ENCODE measurements at regions not wholly inside any gene's neighbourhood (a gene's known extent, or its start where the extent isn't known, plus 50 kb on each side); places are given as distances from the start of the nearest gene placed in this dataset.
"Not testable (repeated sequence)": the region's sequence is repeated elsewhere in the genome, so short reads cannot be mapped to it uniquely, and the experiment has no call there.

DNA sequence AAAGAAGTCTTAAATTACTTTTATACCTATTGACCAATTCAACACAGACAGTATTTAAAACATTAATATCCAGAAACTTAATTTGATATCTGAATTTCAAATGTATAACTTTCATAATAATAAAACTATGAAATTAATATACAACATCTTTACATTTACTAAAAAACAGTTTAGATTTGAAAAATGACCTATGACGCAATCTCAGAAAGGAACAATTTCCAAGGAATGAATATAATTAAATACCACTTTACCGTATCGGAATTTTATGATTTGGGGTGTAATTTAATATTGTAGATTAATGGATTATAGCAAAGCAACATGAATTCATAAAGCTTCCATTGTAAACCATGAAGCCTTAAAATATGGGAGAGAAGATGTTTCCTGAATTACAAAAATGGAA is 321.5 kb upstream of the TRPM3 start:
- H3K79me2 ChIP-seq (ENCODE audit: insufficient read depth, low read length) = no peaks in the 10 kb centered on the region
- peaks cover 12% of the 10 kb centered on the region for H3K27me3 Mint-ChIP-seq (ENCODE audit: low read depth, unreplicated experiment)
- no peak overlapping the region for H3K4me3 ChIP-seq (ENCODE audit: insufficient read depth, low read depth, low read length)
- H3K4me1 ChIP-seq (ENCODE audit: insufficient read depth, low read length) = no peaks in the 10 kb centered on the region
- H3K9ac ChIP-seq (ENCODE audit: low read length) = no peak overlapping the region
- TF ChIP-seq, protein P1, sequence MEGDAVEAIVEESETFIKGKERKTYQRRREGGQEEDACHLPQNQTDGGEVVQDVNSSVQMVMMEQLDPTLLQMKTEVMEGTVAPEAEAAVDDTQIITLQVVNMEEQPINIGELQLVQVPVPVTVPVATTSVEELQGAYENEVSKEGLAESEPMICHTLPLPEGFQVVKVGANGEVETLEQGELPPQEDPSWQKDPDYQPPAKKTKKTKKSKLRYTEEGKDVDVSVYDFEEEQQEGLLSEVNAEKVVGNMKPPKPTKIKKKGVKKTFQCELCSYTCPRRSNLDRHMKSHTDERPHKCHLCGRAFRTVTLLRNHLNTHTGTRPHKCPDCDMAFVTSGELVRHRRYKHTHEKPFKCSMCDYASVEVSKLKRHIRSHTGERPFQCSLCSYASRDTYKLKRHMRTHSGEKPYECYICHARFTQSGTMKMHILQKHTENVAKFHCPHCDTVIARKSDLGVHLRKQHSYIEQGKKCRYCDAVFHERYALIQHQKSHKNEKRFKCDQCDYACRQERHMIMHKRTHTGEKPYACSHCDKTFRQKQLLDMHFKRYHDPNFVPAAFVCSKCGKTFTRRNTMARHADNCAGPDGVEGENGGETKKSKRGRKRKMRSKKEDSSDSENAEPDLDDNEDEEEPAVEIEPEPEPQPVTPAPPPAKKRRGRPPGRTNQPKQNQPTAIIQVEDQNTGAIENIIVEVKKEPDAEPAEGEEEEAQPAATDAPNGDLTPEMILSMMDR (IDR thresholded peaks at IDR 0.05; ENCODE audit: insufficient read depth, low read depth, low read length) = no peak
- TF ChIP-seq EZH2 (IDR thresholded peaks at IDR 0.05; ENCODE audit: insufficient read depth, low read length) = no peak
- H4K20me1 ChIP-seq (ENCODE audit: insufficient read depth, low read length) = no peaks in the 10 kb centered on the region
- H3K4me1 Mint-ChIP-seq (ENCODE audit: low read depth, unreplicated experiment) = no peaks in the 10 kb centered on the region
- no peak overlapping the region for H2AFZ ChIP-seq (ENCODE audit: low read depth, low read length)
- no peaks in the 10 kb centered on the region for H3K36me3 ChIP-seq (ENCODE audit: insufficient read depth, low read length)
- no peaks in the 10 kb centered on the region for H3K9me3 ChIP-seq (ENCODE audit: insufficient read depth, low read depth, low read length)
- no peaks in the 10 kb centered on the region for H3K36me3 Mint-ChIP-seq (ENCODE audit: low read depth, unreplicated experiment)
- DNase-seq (ENCODE audit: low read depth) = no peak
- H3K27ac ChIP-seq (ENCODE audit: low read depth, low read length) = no peak overlapping the region
- peak; percentile 47 for FAIRE-seq
- H3K4me2 ChIP-seq (ENCODE audit: low read length) = no peak overlapping the region
- no peak overlapping the region for H3K27ac Mint-ChIP-seq (ENCODE audit: unreplicated experiment)
- no peak overlapping the region for H3K4me3 Mint-ChIP-seq (ENCODE audit: unreplicated experiment)
- H3K9me3 Mint-ChIP-seq (ENCODE audit: unreplicated experiment) = no peaks in the 10 kb centered on the region
- peaks cover 5% of the 10 kb centered on the region for H3K27me3 ChIP-seq (ENCODE audit: insufficient read depth, low read length)

DNA sequence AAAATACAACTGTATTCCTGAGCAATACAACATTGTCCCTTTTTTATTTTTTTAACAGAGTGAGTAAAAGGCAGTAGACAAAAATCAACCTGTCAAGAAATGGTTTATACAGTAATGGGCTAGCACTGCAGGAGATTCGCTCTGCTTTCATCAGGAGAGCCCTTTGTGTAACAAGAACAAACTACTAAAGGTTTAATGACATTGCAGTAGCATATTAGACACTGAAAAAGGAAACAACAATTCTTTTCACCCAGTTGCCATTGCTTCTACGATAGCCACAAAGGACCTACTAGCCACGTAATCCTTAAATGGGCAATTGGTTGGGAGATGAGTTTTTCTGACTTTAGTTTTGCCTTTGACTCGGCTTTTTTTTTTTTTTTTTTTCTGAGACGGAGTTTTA is 319.8 kb upstream of the TRPM3 start:
- FAIRE-seq (no peak), DNase-seq (ENCODE audit: low read depth) (no peak)
- Mint-ChIP-seq H3K36me3 (ENCODE audit: low read depth, unreplicated experiment) (no peaks in the 10 kb centered on the region), H3K9me3 (ENCODE audit: unreplicated experiment) (no peaks in the 10 kb centered on the region), H3K27me3 (ENCODE audit: low read depth, unreplicated experiment) (peaks cover 7% of the 10 kb centered on the region), H3K27ac (ENCODE audit: unreplicated experiment) (no peak overlapping the region), H3K4me3 (ENCODE audit: unreplicated experiment) (no peak overlapping the region), H3K4me1 (ENCODE audit: low read depth, unreplicated experiment) (no peaks in the 10 kb centered on the region)
- Histone ChIP-seq H3K27me3 (ENCODE audit: insufficient read depth, low read length) (peaks cover 5% of the 10 kb centered on the region), H3K4me1 (ENCODE audit: insufficient read depth, low read length) (no peaks in the 10 kb centered on the region), H3K4me3 (ENCODE audit: insufficient read depth, low read depth, low read length) (no peak overlapping the region), H3K9me3 (ENCODE audit: insufficient read depth, low read depth, low read length) (no peaks in the 10 kb centered on the region), H4K20me1 (ENCODE audit: insufficient read depth, low read length) (no peaks in the 10 kb centered on the region), H3K4me2 (ENCODE audit: low read length) (no peak overlapping the region), H3K27ac (ENCODE audit: low read depth, low read length) (no peak overlapping the region), H2AFZ (ENCODE audit: low read depth, low read length) (no peak overlapping the region), H3K79me2 (ENCODE audit: insufficient read depth, low read length) (no peaks in the 10 kb centered on the region), H3K36me3 (ENCODE audit: insufficient read depth, low read length) (no peaks in the 10 kb centered on the region), H3K9ac (ENCODE audit: low read length) (no peak overlapping the region)
- TF ChIP-seq, protein P1 (IDR thresholded peaks at IDR 0.05; ENCODE audit: insufficient read depth, low read depth, low read length) = no peak
- no peak for TF ChIP-seq EZH2 (IDR thresholded peaks at IDR 0.05; ENCODE audit: insufficient read depth, low read length)

DNA sequence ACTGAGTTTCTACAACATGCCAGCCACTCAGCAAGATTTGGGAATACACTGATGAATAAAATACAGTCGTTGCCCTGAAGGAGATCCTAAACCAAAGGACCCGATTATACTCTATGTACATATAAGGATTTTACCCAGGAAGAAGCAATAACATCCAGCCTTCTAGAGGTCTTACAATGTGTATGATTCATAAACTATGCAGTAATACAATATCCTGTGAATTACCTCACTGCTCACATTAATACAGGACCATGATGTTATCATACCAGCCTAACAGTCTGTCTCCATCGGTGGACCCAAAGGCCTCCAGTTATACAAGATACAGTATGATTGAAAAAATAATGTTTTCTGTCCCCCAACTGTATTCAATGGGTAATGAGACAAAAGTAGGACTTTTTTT is 310.5 kb upstream of the TRPM3 start:
- H2AFZ ChIP-seq (ENCODE audit: low read depth, low read length) = no peak overlapping the region
- FAIRE-seq (no peak), DNase-seq (ENCODE audit: low read depth) (no peak)
- Mint-ChIP-seq H3K4me3 (ENCODE audit: unreplicated experiment) (no peak overlapping the region), H3K9me3 (ENCODE audit: unreplicated experiment) (no peaks in the 10 kb centered on the region), H3K36me3 (ENCODE audit: low read depth, unreplicated experiment) (no peaks in the 10 kb centered on the region), H3K27ac (ENCODE audit: unreplicated experiment) (no peak overlapping the region), H3K27me3 (ENCODE audit: low read depth, unreplicated experiment) (no peaks in the 10 kb centered on the region), H3K4me1 (ENCODE audit: low read depth, unreplicated experiment) (no peaks in the 10 kb centered on the region)
- H3K4me3 ChIP-seq (ENCODE audit: insufficient read depth, low read depth, low read length) = no peak overlapping the region
- no peaks in the 10 kb centered on the region for H3K9me3 ChIP-seq (ENCODE audit: insufficient read depth, low read depth, low read length)
- no peaks in the 10 kb centered on the region for H3K36me3 ChIP-seq (ENCODE audit: insufficient read depth, low read length)
- no peaks in the 10 kb centered on the region for H3K4me1 ChIP-seq (ENCODE audit: insufficient read depth, low read length)
- no peak overlapping the region for H3K4me2 ChIP-seq (ENCODE audit: low read length)
- H3K79me2 ChIP-seq (ENCODE audit: insufficient read depth, low read length) = no peaks in the 10 kb centered on the region
- H4K20me1 ChIP-seq (ENCODE audit: insufficient read depth, low read length) = no peaks in the 10 kb centered on the region
- no peaks in the 10 kb centered on the region for H3K27me3 ChIP-seq (ENCODE audit: insufficient read depth, low read length)
- H3K27ac ChIP-seq (ENCODE audit: low read depth, low read length) = no peak overlapping the region
- TF ChIP-seq EZH2 (IDR thresholded peaks at IDR 0.05; ENCODE audit: insufficient read depth, low read length) = no peak
- TF ChIP-seq, protein P1 (IDR thresholded peaks at IDR 0.05; ENCODE audit: insufficient read depth, low read depth, low read length) = no peak
- no peak overlapping the region for H3K9ac ChIP-seq (ENCODE audit: low read length)

- not testable (repeated sequence) for H4K20me1 ChIP-seq (ENCODE audit: insufficient read depth, low read length); H3K4me1 Mint-ChIP-seq (ENCODE audit: low read depth, unreplicated experiment); H3K79me2 ChIP-seq (ENCODE audit: insufficient read depth, low read length); H3K36me3 ChIP-seq (ENCODE audit: insufficient read depth, low read length); H3K27ac ChIP-seq (ENCODE audit: low read depth, low read length); H3K4me3 Mint-ChIP-seq (ENCODE audit: unreplicated experiment); H2AFZ ChIP-seq (ENCODE audit: low read depth, low read length); H3K9me3 ChIP-seq (ENCODE audit: insufficient read depth, low read depth, low read length); H3K9ac ChIP-seq (ENCODE audit: low read length); H3K4me2 ChIP-seq (ENCODE audit: low read length); H3K4me1 ChIP-seq (ENCODE audit: insufficient read depth, low read length); H3K4me3 ChIP-seq (ENCODE audit: insufficient read depth, low read depth, low read length); H3K27ac Mint-ChIP-seq (ENCODE audit: unreplicated experiment); DNase-seq (ENCODE audit: low read depth); H3K36me3 Mint-ChIP-seq (ENCODE audit: low read depth, unreplicated experiment); FAIRE-seq; H3K27me3 ChIP-seq (ENCODE audit: insufficient read depth, low read length); H3K27me3 Mint-ChIP-seq (ENCODE audit: low read depth, unreplicated experiment)
- H3K9me3 Mint-ChIP-seq (ENCODE audit: unreplicated experiment) = peaks cover 12% of the 10 kb centered on the region
These were observed 285.9 kb upstream of the TRPM3 start for GRCh38 chr9:71407341-71407740.
